K562 (cell line): ENCODE measurements at regions not wholly inside any gene's neighbourhood (a gene's known extent, or its start where the extent isn't known, plus 50 kb on each side); places are given as distances from the start of the nearest gene placed in this dataset.

ENCODE experiments used
- CTCF ChIP-seq, 3 experiments: IDR thresholded peaks in 2 of 3; conservative IDR thresholded peaks in 1 of 3; 2 replicates each; pipeline ENCODE4 v1.5.1; 2011 to 2012; ENCODE audit warnings: low read length in 3 of 3, mild to moderate bottlenecking in 3 of 3, control low read depth in 2 of 3, improper control_type of control experiment in 1 of 3, inconsistent platforms in 1 of 3, low read depth in 1 of 3, mixed read lengths in 1 of 3, moderate library complexity in 1 of 3; ENCODE audit not compliant: insufficient read depth in 2 of 3
- ELK1 ChIP-seq: sonication (generic); formaldehyde crosslinking; IDR thresholded peaks from 2 replicates; pipeline ENCODE4 v1.8.1; 2022; ENCODE audit warnings: missing genetic modification reagents
- EP300 ChIP-seq: IDR thresholded peaks from 2 replicates; pipeline ENCODE4 v1.6.1; 2012; ENCODE audit warnings: low read length, improper control_type of control experiment
- EZH2 ChIP-seq: IDR thresholded peaks from 2 replicates; pipeline ENCODE4 v1.6.1; 2012; ENCODE audit warnings: low read depth, mild to moderate bottlenecking, inconsistent platforms, low read length, borderline replicate concordance
- FUS ChIP-seq: fragments of 200-400 bp; formaldehyde crosslinking; optimal IDR thresholded peaks from 2 replicates; pipeline ENCODE3; 2017; ENCODE audit warnings: low read depth, low read length
- NFRKB ChIP-seq: fragments of 450-650 bp; IDR thresholded peaks from 2 replicates; pipeline ENCODE4 v1.6.1; 2016; ENCODE audit warnings: low read depth
- POLR2A ChIP-seq: fragments of 450-650 bp; conservative IDR thresholded peaks from 2 replicates; pipeline ENCODE4 v1.6.1; 2016
- XRCC4 ChIP-seq: IDR thresholded peaks from one replicate; pipeline ENCODE4 v1.6.1; 2011; ENCODE audit not compliant: insufficient read depth, insufficient read length; ENCODE audit errors: extremely low read depth

- no peak for TF ChIP-seq ELK1 (CRISPR knock-in tag)
- TF ChIP-seq EP300 = no peak
- TF ChIP-seq EZH2 = no peak
- no peak for TF ChIP-seq FUS
- no peak for TF ChIP-seq POLR2A
- no peak for TF ChIP-seq NFRKB
- TF ChIP-seq CTCF (IDR thresholded peaks at IDR 0.05 in 2 of 3, conservative IDR thresholded peaks at IDR 0.05 in 1 of 3; ENCODE audit: insufficient read depth in 2 of 3, low read depth in 1 of 3, low read length in 3 of 3) = no peak
- TF ChIP-seq XRCC4 = no peak
Observed at GRCh38 chr2:19456705-19457309, 98.4 kb upstream of the OSR1 start.
